ENCODE measurements at regions not wholly inside any gene's neighbourhood (a gene's known extent, or its start where the extent isn't known, plus 50 kb on each side); places are given as distances from the start of the nearest gene placed in this dataset.
A peak's percentile ranks its signal among the peaks of the same experiment; 100 is the strongest.
"Not testable (repeated sequence)": the region's sequence is repeated elsewhere in the genome, so short reads cannot be mapped to it uniquely, and the experiment has no call there.

GRCh38 chr17:14442798-14443528 lies 142.1 kb downstream of the HS3ST3B1 start:
- H3K27me3 Mint-ChIP-seq (ENCODE audit: low read depth) = peaks cover 3% of the 10 kb centered on the region
- H3K36me3 Mint-ChIP-seq (ENCODE audit: low read depth) = no peaks in the 10 kb centered on the region
- H3K27ac Mint-ChIP-seq = no peak overlapping the region
- no peaks in the 10 kb centered on the region for H3K9me3 Mint-ChIP-seq
- H3K4me1 Mint-ChIP-seq (ENCODE audit: low read depth) = peaks cover 10% of the 10 kb centered on the region
- no peak overlapping the region for H3K4me3 Mint-ChIP-seq

DNA sequence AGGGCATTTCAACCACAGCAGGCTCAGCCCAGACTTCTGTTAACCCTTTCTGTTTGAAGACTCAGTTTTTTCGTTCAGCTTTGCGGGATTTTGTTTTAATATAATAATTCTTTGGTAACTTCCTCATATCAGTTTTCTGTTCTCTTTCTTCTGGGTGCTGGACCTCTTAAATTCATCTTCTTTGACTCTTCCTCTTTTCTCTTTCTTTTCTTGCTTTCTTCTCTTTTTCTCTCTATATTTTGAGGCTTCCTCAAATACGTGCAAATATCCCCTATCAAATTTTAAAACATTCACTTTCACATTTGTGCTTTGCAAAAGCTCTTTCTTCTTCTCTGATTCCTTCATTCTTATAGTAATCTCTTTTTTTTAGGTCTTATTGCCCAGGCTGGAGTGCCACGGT lies 136.3 kb downstream of the HS3ST3B1 start:
- H3K9me3 Mint-ChIP-seq = no peaks in the 10 kb centered on the region
- H3K27me3 Mint-ChIP-seq (ENCODE audit: low read depth) = no peaks in the 10 kb centered on the region
- no peaks in the 10 kb centered on the region for H3K36me3 Mint-ChIP-seq (ENCODE audit: low read depth)
- H3K4me3 Mint-ChIP-seq = no peak overlapping the region
- H3K4me1 Mint-ChIP-seq (ENCODE audit: low read depth) = peaks cover 4% of the 10 kb centered on the region
- H3K27ac Mint-ChIP-seq = no peak overlapping the region

GRCh38 chr17:14436266-14436665 lies 135.4 kb downstream of the HS3ST3B1 start:
- no peak overlapping the region for H3K27ac Mint-ChIP-seq
- H3K36me3 Mint-ChIP-seq (ENCODE audit: low read depth) = no peaks in the 10 kb centered on the region
- H3K4me3 Mint-ChIP-seq = no peak overlapping the region
- no peaks in the 10 kb centered on the region for H3K9me3 Mint-ChIP-seq
- peaks cover 4% of the 10 kb centered on the region for H3K4me1 Mint-ChIP-seq (ENCODE audit: low read depth)
- H3K27me3 Mint-ChIP-seq (ENCODE audit: low read depth) = no peaks in the 10 kb centered on the region

DNA sequence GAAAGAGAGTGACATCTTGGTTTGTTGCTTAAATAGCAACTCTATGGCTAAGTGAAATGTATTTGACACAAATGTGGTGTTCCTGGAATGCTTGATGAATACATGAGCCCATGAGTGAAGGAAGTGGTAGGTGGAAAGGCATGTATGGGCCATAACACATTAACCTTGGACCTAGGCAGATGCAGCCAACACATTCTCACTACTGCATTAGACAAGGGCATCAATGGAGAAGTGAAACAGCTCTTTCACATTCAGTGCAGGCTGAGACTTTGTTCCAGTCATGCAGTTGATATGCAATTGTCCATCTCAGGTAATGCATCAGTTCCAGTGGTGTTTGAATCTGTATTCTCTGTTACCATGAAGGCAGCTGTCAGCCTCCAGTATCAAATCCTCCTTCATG lies 133.6 kb downstream of the HS3ST3B1 start:
- Mint-ChIP-seq H3K27ac (no peak overlapping the region), H3K36me3 (ENCODE audit: low read depth) (peaks cover 5% of the 10 kb centered on the region)

GRCh38 chr17:14432079-14432478 lies 131.2 kb downstream of the HS3ST3B1 start:
- peaks cover 6% of the 10 kb centered on the region for H3K36me3 Mint-ChIP-seq (ENCODE audit: low read depth)
- H3K4me3 Mint-ChIP-seq = no peak overlapping the region
- H3K4me1 Mint-ChIP-seq (ENCODE audit: low read depth) = peaks cover 31% of the 10 kb centered on the region
- no peaks in the 10 kb centered on the region for H3K27me3 Mint-ChIP-seq (ENCODE audit: low read depth)
- no peak overlapping the region for H3K27ac Mint-ChIP-seq
- no peaks in the 10 kb centered on the region for H3K9me3 Mint-ChIP-seq

More for the DNA sequence above, 133.6 kb downstream of the HS3ST3B1 start:
- no peaks in the 10 kb centered on the region for H3K9me3 Mint-ChIP-seq
- no peaks in the 10 kb centered on the region for H3K27me3 Mint-ChIP-seq (ENCODE audit: low read depth)
- H3K4me3 Mint-ChIP-seq = no peak overlapping the region
- H3K4me1 Mint-ChIP-seq (ENCODE audit: low read depth) = peaks cover 7% of the 10 kb centered on the region

- Mint-ChIP-seq H3K27me3 (ENCODE audit: low read depth) (peaks cover under 1% of the 10 kb centered on the region), H3K9me3 (no peaks in the 10 kb centered on the region), H3K4me3 (peak overlapping the region; percentile 77), H3K27ac (peak overlapping the region; percentile 81), H3K36me3 (ENCODE audit: low read depth) (peaks cover 7% of the 10 kb centered on the region), H3K4me1 (ENCODE audit: low read depth) (peaks cover 41% of the 10 kb centered on the region)
Observed at GRCh38 chr17:14429084-14429483, 128.2 kb downstream of the HS3ST3B1 start.

- H3K27ac Mint-ChIP-seq = peak overlapping the region; percentile 81
- no peaks in the 10 kb centered on the region for H3K9me3 Mint-ChIP-seq
- H3K36me3 Mint-ChIP-seq (ENCODE audit: low read depth) = peaks cover 7% of the 10 kb centered on the region
- H3K4me1 Mint-ChIP-seq (ENCODE audit: low read depth) = peaks cover 42% of the 10 kb centered on the region
- H3K27me3 Mint-ChIP-seq (ENCODE audit: low read depth) = peaks cover 5% of the 10 kb centered on the region
- peak overlapping the region; percentile 77 for H3K4me3 Mint-ChIP-seq
Observed at GRCh38 chr17:14428648-14429029, 127.8 kb downstream of the HS3ST3B1 start.

DNA sequence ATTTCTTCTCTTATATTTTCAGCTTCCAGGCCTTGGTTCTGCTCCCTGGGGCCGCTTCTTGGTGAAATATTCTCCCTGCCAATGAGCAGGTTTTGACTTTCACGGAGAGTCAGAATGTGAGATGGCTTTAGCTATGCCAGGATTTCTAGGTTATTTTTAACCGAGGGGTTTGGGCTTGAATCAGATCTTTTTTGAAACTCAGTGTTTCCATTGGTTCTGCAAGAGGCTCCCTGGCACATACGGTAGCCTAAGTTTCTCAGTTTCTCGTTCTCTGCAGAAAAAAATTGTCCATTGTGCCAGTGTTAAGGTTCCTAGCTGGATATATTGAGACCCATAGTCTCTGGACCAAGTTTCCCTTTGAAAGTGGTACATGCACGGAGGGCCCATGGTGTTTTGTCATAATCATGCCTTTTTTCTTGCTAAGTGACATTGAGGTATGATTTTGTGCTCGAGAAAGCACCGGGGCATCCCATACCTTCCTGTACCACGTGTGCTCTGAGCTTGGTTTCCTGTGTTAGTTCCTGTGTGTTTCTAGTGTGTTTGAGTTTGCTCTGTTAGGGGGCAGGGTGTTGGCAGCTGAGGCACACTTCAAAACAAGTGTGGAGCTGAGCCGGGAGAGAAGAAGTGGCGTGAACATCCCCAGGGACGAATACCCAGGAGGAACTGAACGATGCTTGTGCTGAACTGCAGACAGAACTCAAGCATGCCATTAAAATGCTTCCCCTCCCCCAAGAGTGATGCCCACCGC lies 127.2 kb downstream of the HS3ST3B1 start:
- Mint-ChIP-seq H3K27me3 (ENCODE audit: low read depth) (peaks cover 7% of the 10 kb centered on the region), H3K36me3 (ENCODE audit: low read depth) (peaks cover 7% of the 10 kb centered on the region), H3K27ac (peak overlapping the region; percentile 81), H3K4me3 (peak overlapping the region; percentile 77), H3K9me3 (no peaks in the 10 kb centered on the region), H3K4me1 (ENCODE audit: low read depth) (peaks cover 42% of the 10 kb centered on the region)

DNA sequence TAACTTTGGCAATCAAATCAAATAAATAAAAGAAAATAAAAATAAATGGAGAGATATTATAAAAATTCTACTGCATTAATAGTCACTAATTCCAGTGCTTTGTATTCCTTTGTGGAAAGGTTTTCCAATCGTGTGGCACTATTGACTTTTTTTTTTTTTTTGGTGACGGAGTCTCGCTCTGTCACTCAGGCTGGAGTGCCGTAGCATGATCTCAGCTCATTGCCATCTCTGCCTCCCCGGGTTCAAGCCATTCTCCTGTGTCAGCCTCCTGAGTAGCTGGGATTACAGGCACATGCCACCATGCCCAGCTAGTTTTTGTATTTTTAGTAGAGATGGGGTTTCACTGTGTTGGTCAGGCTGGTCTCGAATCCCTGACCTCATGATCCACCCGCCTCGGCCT lies 122.3 kb downstream of the HS3ST3B1 start:
- not testable (repeated sequence) for H3K27ac Mint-ChIP-seq; H3K4me3 Mint-ChIP-seq; H3K9me3 Mint-ChIP-seq; H3K36me3 Mint-ChIP-seq (ENCODE audit: low read depth)
- Mint-ChIP-seq H3K4me1 (ENCODE audit: low read depth) (peaks cover 22% of the 10 kb centered on the region), H3K27me3 (ENCODE audit: low read depth) (peaks cover 21% of the 10 kb centered on the region)

DNA sequence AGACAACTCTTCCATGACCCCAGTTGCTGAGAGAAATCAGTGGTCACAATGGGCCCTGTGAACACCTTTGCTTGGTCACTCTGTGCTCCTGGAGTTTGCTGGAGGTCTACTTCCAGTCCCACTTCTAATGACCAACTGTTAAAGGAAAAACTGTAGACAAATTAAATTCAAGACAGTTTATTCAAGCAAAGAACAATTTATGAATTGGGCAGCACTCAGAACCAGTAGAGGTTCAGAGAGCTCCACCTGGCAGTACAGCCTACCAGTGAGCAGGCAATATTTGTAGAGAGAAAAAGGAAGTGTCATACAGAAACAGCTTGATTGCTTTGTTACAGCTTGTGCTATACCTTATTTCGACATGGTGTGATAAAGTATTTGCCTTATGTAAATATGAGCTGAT lies 116.5 kb downstream of the HS3ST3B1 start:
- H3K4me3 Mint-ChIP-seq = no peak overlapping the region
- H3K27me3 Mint-ChIP-seq (ENCODE audit: low read depth) = peaks cover 14% of the 10 kb centered on the region

GRCh38 chr17:14409292-14409691 lies 108.4 kb downstream of the HS3ST3B1 start:
- Mint-ChIP-seq H3K27ac (no peak overlapping the region), H3K9me3 (peaks cover 5% of the 10 kb centered on the region)

More for the DNA sequence above, 116.5 kb downstream of the HS3ST3B1 start:
- Mint-ChIP-seq H3K9me3 (peaks cover 4% of the 10 kb centered on the region), H3K4me1 (ENCODE audit: low read depth) (no peaks in the 10 kb centered on the region), H3K36me3 (ENCODE audit: low read depth) (peaks cover 2% of the 10 kb centered on the region), H3K27ac (no peak overlapping the region)

DNA sequence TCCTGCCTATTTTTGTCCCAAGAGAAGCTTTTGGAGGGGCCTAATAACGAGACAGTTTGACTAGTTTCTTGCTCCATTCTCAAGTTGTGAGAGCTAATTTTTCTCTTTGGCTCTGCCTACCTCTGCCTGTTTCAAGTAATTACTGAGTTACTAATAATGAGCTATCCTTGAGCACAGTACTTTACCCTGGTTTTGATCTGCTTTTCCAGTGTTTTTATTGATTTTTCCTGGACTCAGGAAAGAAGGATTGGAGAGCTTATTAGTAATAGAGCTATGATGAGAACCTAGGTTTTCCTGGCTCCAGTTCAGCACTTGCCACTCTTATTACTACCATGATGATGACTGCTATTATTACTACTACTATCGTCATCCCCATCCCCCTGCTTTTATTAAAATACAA lies 106.7 kb downstream of the HS3ST3B1 start:
- peaks cover 21% of the 10 kb centered on the region for H3K4me1 Mint-ChIP-seq (ENCODE audit: low read depth)
- no peak overlapping the region for H3K4me3 Mint-ChIP-seq
- peaks cover 9% of the 10 kb centered on the region for H3K27me3 Mint-ChIP-seq (ENCODE audit: low read depth)
- peaks cover 6% of the 10 kb centered on the region for H3K36me3 Mint-ChIP-seq (ENCODE audit: low read depth)
- no peak overlapping the region for H3K27ac Mint-ChIP-seq
- H3K9me3 Mint-ChIP-seq = peaks cover 9% of the 10 kb centered on the region

More at GRCh38 chr17:14409292-14409691, 108.4 kb downstream of the HS3ST3B1 start:
- H3K4me1 Mint-ChIP-seq (ENCODE audit: low read depth) = peaks cover 12% of the 10 kb centered on the region
- H3K27me3 Mint-ChIP-seq (ENCODE audit: low read depth) = peaks cover 9% of the 10 kb centered on the region
- H3K36me3 Mint-ChIP-seq (ENCODE audit: low read depth) = peaks cover 2% of the 10 kb centered on the region
- H3K4me3 Mint-ChIP-seq = no peak overlapping the region

- Mint-ChIP-seq H3K4me3 (no peak overlapping the region), H3K4me1 (ENCODE audit: low read depth) (peaks cover 21% of the 10 kb centered on the region), H3K9me3 (peaks cover 12% of the 10 kb centered on the region), H3K27me3 (ENCODE audit: low read depth) (peaks cover 8% of the 10 kb centered on the region), H3K27ac (no peak overlapping the region), H3K36me3 (ENCODE audit: low read depth) (peaks cover 14% of the 10 kb centered on the region)
Observed at GRCh38 chr17:14405189-14405588, 104.3 kb downstream of the HS3ST3B1 start.
